RWPE2 (cell line): ENCODE measurements at regions not wholly inside any gene's neighbourhood (a gene's known extent, or its start where the extent isn't known, plus 50 kb on each side); places are given as distances from the start of the nearest gene placed in this dataset.

Experiments used
- ATAC-seq: fragments of 200-7000 bp; cut with Tn5 transposase; 3 replicates; pipeline ENCODE4 v1.9.1; 2021; ENCODE audit warnings: low read depth
- DNase-seq: peaks from one replicate; pipeline ENCODE4 v3.0.0-alpha.2; 2020; ENCODE audit warnings: low spot score
- H3K27ac ChIP-seq: fragments of 450-650 bp; 2 replicates; pipeline ENCODE4 v1.5.1; 2017; ENCODE audit warnings: mild to moderate bottlenecking; ENCODE audit not compliant: poor library complexity, severe bottlenecking
- H3K27me3 ChIP-seq: fragments of 250-450 bp; sonication (Bioruptor Pico); 2 replicates; pipeline ENCODE4 v1.5.1; 2021; ENCODE audit warnings: mild to moderate bottlenecking, moderate library complexity; ENCODE audit not compliant: insufficient read depth, poor library complexity, severe bottlenecking
- H3K36me3 ChIP-seq: fragments of 250-450 bp; sonication (Bioruptor Pico); 2 replicates; pipeline ENCODE4 v1.5.1; 2020; ENCODE audit warnings: low read depth, mild to moderate bottlenecking, moderate library complexity
- H3K4me1 ChIP-seq: fragments of 250-450 bp; sonication (Bioruptor Pico); 2 replicates; pipeline ENCODE4 v1.5.1; 2021; ENCODE audit warnings: mild to moderate bottlenecking, moderate library complexity; ENCODE audit not compliant: insufficient read depth, poor library complexity, severe bottlenecking
- H3K4me3 ChIP-seq: fragments of 250-450 bp; sonication (Bioruptor Pico); 2 replicates; pipeline ENCODE4 v1.5.1; 2021; ENCODE audit warnings: mild to moderate bottlenecking, moderate library complexity; ENCODE audit not compliant: severe bottlenecking
- H3K9me3 ChIP-seq: fragments of 250-450 bp; sonication (Bioruptor Pico); 2 replicates; pipeline ENCODE4 v1.5.1; 2021; ENCODE audit warnings: mild to moderate bottlenecking, moderate library complexity; ENCODE audit not compliant: severe bottlenecking
- TF ChIP-seq, protein P1 (sequence below): fragments of 450-650 bp; IDR thresholded peaks from one replicate; pipeline ENCODE4 v1.5.1; 2017; ENCODE audit warnings: mild to moderate bottlenecking, moderate library complexity; ENCODE audit not compliant: poor library complexity, severe bottlenecking

- no peaks in the 10 kb centered on the region for H3K9me3 ChIP-seq
- no peaks in the 10 kb centered on the region for H3K4me1 ChIP-seq
- no peak overlapping the region for H3K27ac ChIP-seq
- TF ChIP-seq, protein P1, sequence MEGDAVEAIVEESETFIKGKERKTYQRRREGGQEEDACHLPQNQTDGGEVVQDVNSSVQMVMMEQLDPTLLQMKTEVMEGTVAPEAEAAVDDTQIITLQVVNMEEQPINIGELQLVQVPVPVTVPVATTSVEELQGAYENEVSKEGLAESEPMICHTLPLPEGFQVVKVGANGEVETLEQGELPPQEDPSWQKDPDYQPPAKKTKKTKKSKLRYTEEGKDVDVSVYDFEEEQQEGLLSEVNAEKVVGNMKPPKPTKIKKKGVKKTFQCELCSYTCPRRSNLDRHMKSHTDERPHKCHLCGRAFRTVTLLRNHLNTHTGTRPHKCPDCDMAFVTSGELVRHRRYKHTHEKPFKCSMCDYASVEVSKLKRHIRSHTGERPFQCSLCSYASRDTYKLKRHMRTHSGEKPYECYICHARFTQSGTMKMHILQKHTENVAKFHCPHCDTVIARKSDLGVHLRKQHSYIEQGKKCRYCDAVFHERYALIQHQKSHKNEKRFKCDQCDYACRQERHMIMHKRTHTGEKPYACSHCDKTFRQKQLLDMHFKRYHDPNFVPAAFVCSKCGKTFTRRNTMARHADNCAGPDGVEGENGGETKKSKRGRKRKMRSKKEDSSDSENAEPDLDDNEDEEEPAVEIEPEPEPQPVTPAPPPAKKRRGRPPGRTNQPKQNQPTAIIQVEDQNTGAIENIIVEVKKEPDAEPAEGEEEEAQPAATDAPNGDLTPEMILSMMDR, result no peak
- ATAC-seq (no peak), DNase-seq (no peak)
- no peaks in the 10 kb centered on the region for H3K27me3 ChIP-seq
- H3K4me3 ChIP-seq, result no peak overlapping the region
- no peaks in the 10 kb centered on the region for H3K36me3 ChIP-seq
Observed at GRCh38 chr2:104597942-104598341, 256.0 kb upstream of the POU3F3 start.

GRCh38 chr2:104598636-104599035, 255.3 kb upstream of the POU3F3 start:
- TF ChIP-seq, protein P1, result no peak
- DNase-seq (no peak), ATAC-seq (no peak)
- Histone ChIP-seq H3K27me3 (no peaks in the 10 kb centered on the region), H3K4me1 (no peaks in the 10 kb centered on the region), H3K27ac (no peak overlapping the region), H3K36me3 (no peaks in the 10 kb centered on the region), H3K4me3 (no peak overlapping the region), H3K9me3 (no peaks in the 10 kb centered on the region)

- H3K27me3 ChIP-seq, result no peaks in the 10 kb centered on the region
- no peaks in the 10 kb centered on the region for H3K4me1 ChIP-seq
- H3K27ac ChIP-seq, result no peak overlapping the region
- no peaks in the 10 kb centered on the region for H3K9me3 ChIP-seq
- no peaks in the 10 kb centered on the region for H3K36me3 ChIP-seq
- peak; percentile 97 for ATAC-seq
- TF ChIP-seq, protein P1, result no peak
- DNase-seq, result no peak
- H3K4me3 ChIP-seq, result no peak overlapping the region
Observed at GRCh38 chr2:104599787-104600510, 254.0 kb upstream of the POU3F3 start.

DNA sequence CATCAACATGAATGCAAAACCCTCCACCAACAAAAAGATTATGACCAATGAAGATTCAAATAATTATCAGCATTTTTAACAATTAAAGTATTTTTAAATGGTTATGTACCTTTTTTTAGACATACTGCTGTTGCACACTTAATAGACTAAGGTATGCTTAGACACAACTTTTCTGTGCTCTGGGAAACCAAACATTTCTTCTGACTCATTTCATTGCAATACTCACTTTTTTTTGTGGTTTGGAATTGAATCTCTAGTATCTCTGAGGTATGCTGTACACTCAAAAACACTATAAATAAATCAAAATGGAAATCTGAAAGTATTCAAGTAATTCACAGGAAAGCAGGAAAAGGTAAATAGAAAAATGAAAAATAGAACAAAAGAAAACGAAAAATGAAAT, 247.9 kb upstream of the POU3F3 start:
- no peak overlapping the region for H3K27ac ChIP-seq
- no peaks in the 10 kb centered on the region for H3K36me3 ChIP-seq
- no peaks in the 10 kb centered on the region for H3K9me3 ChIP-seq
- ATAC-seq, result no peak
- H3K4me1 ChIP-seq, result no peaks in the 10 kb centered on the region
- TF ChIP-seq, protein P1, result no peak
- no peak for DNase-seq
- no peak overlapping the region for H3K4me3 ChIP-seq
- H3K27me3 ChIP-seq, result peaks cover under 1% of the 10 kb centered on the region

DNA sequence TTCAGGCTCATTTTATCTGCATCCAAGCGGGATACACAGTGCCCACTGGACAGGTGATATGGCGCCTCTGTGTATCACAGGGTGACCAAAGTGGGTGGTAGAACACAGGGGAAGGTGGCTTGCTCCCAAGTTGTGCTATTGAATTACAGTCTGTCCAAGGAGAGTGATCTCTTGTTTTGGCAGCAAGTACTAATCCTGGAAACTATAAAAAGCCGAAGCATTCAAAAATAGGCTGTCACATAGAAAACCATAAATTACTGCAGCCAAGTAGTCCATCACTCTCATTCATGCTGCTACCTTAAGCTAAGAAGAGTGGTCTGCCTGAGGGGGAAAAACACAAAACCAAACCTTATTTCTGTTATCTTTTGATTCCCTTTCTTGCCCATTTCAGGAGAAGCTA, 237.1 kb upstream of the POU3F3 start:
- no peak overlapping the region for H3K27ac ChIP-seq
- DNase-seq, result no peak
- TF ChIP-seq, protein P1, result no peak
- no peak for ATAC-seq
- no peaks in the 10 kb centered on the region for H3K4me1 ChIP-seq
- no peak overlapping the region for H3K4me3 ChIP-seq
- no peaks in the 10 kb centered on the region for H3K27me3 ChIP-seq
- no peaks in the 10 kb centered on the region for H3K9me3 ChIP-seq
- H3K36me3 ChIP-seq, result no peaks in the 10 kb centered on the region
